HepG2 (cell line): ENCODE measurements at regions not wholly inside any gene's neighbourhood (a gene's known extent, or its start where the extent isn't known, plus 50 kb on each side); places are given as distances from the start of the nearest gene placed in this dataset.

ENCODE experiments used
- ATAC-seq: fragments of 200-7000 bp; cut with Tn5 transposase; 3 replicates; pipeline ENCODE4 v1.9.1; 2020; ENCODE audit warnings: mild to moderate bottlenecking, moderate library complexity
- BruUV-seq: library from RNA; stranded (reverse); fragments of 400-500 nt; replicated peaks from 2 replicates; lab custom pipeline; 2021; lab: Mats Ljungman, UMichigan
- CTCF ChIA-PET: fragments of 300-600 bp; formaldehyde crosslinking; extraction: SDS; loops from one replicate; lab custom pipeline; 2021; ENCODE audit warnings: low total read pairs, inconsistent platforms, low intra/inter-chr PET ratio; lab: Yijun Ruan, JAX
- POLR2A ChIA-PET: fragments of 350-600 bp; sonication (Branson Sonifier 250); formaldehyde crosslinking; loops from one replicate; lab custom pipeline; 2020; ENCODE audit warnings: antibody characterized with exemption, inconsistent platforms; lab: Yijun Ruan, JAX
- DNase-seq: peaks from one replicate; pipeline ENCODE4 v3.0.0-alpha.2; 2015; ENCODE audit warnings: low spot score
- FAIRE-seq: peaks from 3 replicates; lab custom pipeline; 2011; peaks lifted over from hg19 to GRCh38; lab: Jason Lieb, UNC
- H2AFZ ChIP-seq: one replicate; pipeline ENCODE4 v1.6.1; 2011; ENCODE audit warnings: low read length, inconsistent platforms
- H3K27ac ChIP-seq: fragments of 300-600 bp; 3 replicates; pipeline ENCODE4 v1.8.0; 2011; ENCODE audit warnings: mixed run types, mild to moderate bottlenecking, mixed read lengths, low read length, inconsistent platforms; ENCODE audit not compliant: insufficient read depth; ENCODE audit errors: extremely low read length
- H3K27me3 ChIP-seq, 2 experiments: fragments of 200-600 bp in 1 of 2; 2 replicates in 1 of 2; 3 replicates in 1 of 2; pipeline versions ENCODE4 v1.6.0 to v1.8.0; 2011; ENCODE audit warnings: low read length in 2 of 2, mild to moderate bottlenecking in 2 of 2, moderate library complexity in 2 of 2, inconsistent platforms in 1 of 2; ENCODE audit not compliant: insufficient read depth in 2 of 2, control insufficient read depth in 1 of 2
- H3K36me3 ChIP-seq, 2 experiments: fragments of 200-600 bp in 1 of 2; replicated peaks in 1 of 2; 2 replicates in 1 of 2; 3 replicates in 1 of 2; pipeline versions ENCODE4 v1.5.1 to v1.8.0; 2011; ENCODE audit warnings: low read length in 2 of 2, inconsistent platforms in 1 of 2; ENCODE audit not compliant: insufficient read depth in 2 of 2, control insufficient read depth in 1 of 2
- H3K4me1 ChIP-seq: 2 replicates; pipeline ENCODE4 v1.5.1; 2012; ENCODE audit warnings: low read length, inconsistent platforms; ENCODE audit not compliant: insufficient read depth
- H3K4me2 ChIP-seq: 2 replicates; pipeline ENCODE4 v1.6.0; 2011; ENCODE audit warnings: low read depth, low read length, inconsistent platforms
- H3K4me3 ChIP-seq, 3 experiments: fragments of 200-600 bp in 1 of 3; sonication (generic), shearing (Covaris generic) in 1 of 3; replicated peaks in 1 of 3; 2 replicates each; pipeline ENCODE4 v1.5.1; 2011 to 2016; ENCODE audit warnings: low read length in 3 of 3, inconsistent platforms in 2 of 3, low read depth in 2 of 3, mild to moderate bottlenecking in 2 of 3, control low read depth in 1 of 3, mixed read lengths in 1 of 3; ENCODE audit not compliant: insufficient read depth in 1 of 3
- H3K79me2 ChIP-seq: one replicate; pipeline ENCODE4 v1.6.1; 2011; ENCODE audit warnings: low read length, inconsistent platforms; ENCODE audit not compliant: insufficient read depth
- H3K9ac ChIP-seq: 2 replicates; pipeline ENCODE4 v1.6.0; 2011; ENCODE audit warnings: mild to moderate bottlenecking, low read depth, low read length, inconsistent platforms; ENCODE audit not compliant: insufficient read depth
- H3K9me3 ChIP-seq: 2 replicates; pipeline ENCODE4 v1.5.1; 2012; ENCODE audit warnings: mild to moderate bottlenecking, low read length
- H4K20me1 ChIP-seq: 2 replicates; pipeline ENCODE4 v1.6.0; 2011; ENCODE audit warnings: inconsistent platforms, mild to moderate bottlenecking, low read length, moderate library complexity; ENCODE audit not compliant: insufficient read depth
- FOXP1 ChIP-seq, 2 experiments: fragments of 450-650 bp in 1 of 2; IDR thresholded peaks; 2 replicates each; pipeline ENCODE4 v1.6.1; 2017 to 2018; ENCODE audit warnings: antibody characterized with exemption in 1 of 2
- GATAD1 ChIP-seq: IDR thresholded peaks from 2 replicates; pipeline ENCODE4 v1.6.1; 2016; ENCODE audit warnings: missing genetic modification reagents, missing compliant biosample characterization
- MBD4 ChIP-seq: IDR thresholded peaks from 2 replicates; pipeline ENCODE4 v1.6.1; 2012; ENCODE audit warnings: low read length, inconsistent platforms, borderline replicate concordance
- NAIF1 ChIP-seq: sonication (generic); formaldehyde crosslinking; IDR thresholded peaks from 2 replicates; pipeline ENCODE4 v1.5.0; 2020; ENCODE audit warnings: mild to moderate bottlenecking, missing genetic modification reagents, borderline replicate concordance
- NR2F1 ChIP-seq, 2 experiments: fragments of 450-650 bp in 1 of 2; formaldehyde crosslinking in 1 of 2; IDR thresholded peaks; 2 replicates each; pipeline versions ENCODE4 v1.5.0 to v1.6.1; 2016 to 2020; ENCODE audit warnings: mild to moderate bottlenecking in 1 of 2, missing compliant biosample characterization in 1 of 2, missing genetic modification reagents in 1 of 2, moderate library complexity in 1 of 2
- YEATS2 ChIP-seq: sonication (generic); formaldehyde crosslinking; IDR thresholded peaks from 2 replicates; pipeline ENCODE4 v1.4.0; 2020; ENCODE audit warnings: missing genetic modification reagents, borderline replicate concordance
- ZFP36L2 ChIP-seq: sonication (generic); formaldehyde crosslinking; IDR thresholded peaks from 2 replicates; pipeline ENCODE4 v1.4.0; 2020; ENCODE audit warnings: missing genetic modification reagents
- ZNF138 ChIP-seq: sonication (generic); formaldehyde crosslinking; IDR thresholded peaks from 2 replicates; pipeline ENCODE4 v1.5.0; 2020; ENCODE audit warnings: mild to moderate bottlenecking, low read depth, missing genetic modification reagents
- ZNF367 ChIP-seq: sonication (generic); formaldehyde crosslinking; IDR thresholded peaks from 2 replicates; pipeline ENCODE4 v1.4.0; 2020; ENCODE audit warnings: missing genetic modification reagents, borderline replicate concordance
- ZNF598 ChIP-seq: sonication (generic); formaldehyde crosslinking; IDR thresholded peaks from 2 replicates; pipeline ENCODE4 v1.5.1; 2020; ENCODE audit warnings: mild to moderate bottlenecking, missing genetic modification reagents, borderline replicate concordance
- ZNF747 ChIP-seq: sonication (generic); formaldehyde crosslinking; IDR thresholded peaks from 2 replicates; pipeline ENCODE4 v1.8.1; 2023; ENCODE audit warnings: missing genetic modification reagents, mild to moderate bottlenecking, borderline replicate concordance
- ZNF777 ChIP-seq: sonication (generic); formaldehyde crosslinking; IDR thresholded peaks from 2 replicates; pipeline ENCODE4 v1.4.0; 2020; ENCODE audit warnings: missing genetic modification reagents
- ZNF878 ChIP-seq: sonication (generic); formaldehyde crosslinking; IDR thresholded peaks from 2 replicates; pipeline ENCODE4 v1.8.1; 2023; ENCODE audit warnings: mild to moderate bottlenecking, missing genetic modification reagents, moderate library complexity
- WGBS: methylation state at CpG from one replicate; pipeline ENCODE4 v1.1.6; 2017; ENCODE audit warnings: low lambda C conversion rate; 5-methylcytosine and 5-hydroxymethylcytosine counted together
- in situ Hi-C: cut with HindIII; loops from 2 replicates; pipeline ENCODE4 v1.10.0; 2017; ENCODE audit warnings: low pct_unique_long_range_greater_than_20kb; ENCODE audit not compliant: extremely low pct_ligation_motif_present
- intact Hi-C: fragments of 100-400 bp; cut with micrococcal nuclease; formaldehyde crosslinking; loops from one replicate; pipeline ENCODE4 v1.10.0; 2022; ENCODE audit not compliant: unreplicated experiment
- TF ChIP-seq, protein P1 (sequence below): sonication (generic); formaldehyde crosslinking; IDR thresholded peaks from 2 replicates; pipeline ENCODE4 v1.5.0; 2020; ENCODE audit warnings: missing genetic modification reagents, mild to moderate bottlenecking, borderline replicate concordance
- TF ChIP-seq, protein P2 (sequence below): sonication (generic); formaldehyde crosslinking; IDR thresholded peaks from 2 replicates; pipeline ENCODE4 v1.8.0; 2022; ENCODE audit warnings: mild to moderate bottlenecking, missing genetic modification reagents; ENCODE audit not compliant: insufficient replicate concordance

DNA sequence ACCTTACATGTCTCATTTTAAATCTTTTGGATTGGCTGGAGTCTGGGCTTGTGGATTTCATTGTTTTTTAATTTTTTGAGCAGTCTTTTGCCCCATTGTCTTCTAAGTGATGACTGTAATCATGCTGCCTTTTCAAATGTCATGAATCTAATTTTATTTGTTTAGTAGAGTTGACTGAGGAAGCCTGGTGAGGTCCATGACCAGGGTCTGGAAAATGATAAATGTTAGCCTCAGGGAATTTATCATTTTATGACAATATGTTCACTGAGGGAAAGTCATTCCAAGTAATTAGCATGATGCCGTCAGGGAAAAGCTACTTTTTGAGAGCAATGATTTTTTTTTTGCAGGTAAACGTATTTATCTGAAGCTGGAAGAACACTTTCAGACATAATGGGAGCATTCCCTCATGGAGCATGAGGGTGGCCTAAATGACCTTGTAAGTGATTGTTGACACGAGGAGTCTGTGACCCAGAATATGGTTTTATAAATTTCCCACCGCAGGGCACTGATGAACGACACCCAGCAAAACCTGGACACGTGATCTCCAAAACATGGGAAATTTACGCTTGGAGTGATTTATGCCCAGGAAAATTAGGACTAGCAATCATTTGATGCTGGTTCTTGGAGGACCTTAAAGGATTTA is 155.3 kb upstream of the NABP1 start:
- H3K4me3 ChIP-seq, result no peak overlapping the region
- ChIA-PET CTCF (interaction anchor here (2.6 to 2.8 kb wide), 2 partner anchors 304 to 357 kb away, joined by 22 to 29 read pairs; no protein-coding TSS in a partner anchor), POLR2A (no interaction called here)
- H3K27me3 ChIP-seq, result peaks cover 0 to 11% of the 10 kb centered on the region in 2 experiments; a peak in 2 of 5 replicates
- no peak overlapping the region for H3K4me2 ChIP-seq
- no peaks in the 10 kb centered on the region for H3K9me3 ChIP-seq
- WGBS, result 24% methylated on average over 7 of the region's 7 CpGs
- no peak overlapping the region for H3K27ac ChIP-seq
- no peaks in the 10 kb centered on the region for H3K4me1 ChIP-seq
- H3K9ac ChIP-seq, result no peak overlapping the region
- DNase-seq (no peak), FAIRE-seq (no peak), ATAC-seq (no peak)
- intact Hi-C loops (no loop called here), in situ Hi-C loops (loop anchor here (5.0 to 25.0 kb wide), 3 partner anchors 300 to 460 kb away; no protein-coding TSS in a partner anchor)
- H3K79me2 ChIP-seq, result no peaks in the 10 kb centered on the region
- H2AFZ ChIP-seq, result no peak overlapping the region
- H3K36me3 ChIP-seq, result no peaks in the 10 kb centered on the region
- H4K20me1 ChIP-seq, result no peaks in the 10 kb centered on the region
- TF ChIP-seq NR2F1 (CRISPR knock-in tag; IDR thresholded peaks at IDR 0.05) (no peak), ZNF747 (CRISPR knock-in tag) (no peak), NAIF1 (CRISPR knock-in tag) (no peak), ZNF367 (CRISPR knock-in tag) (no peak), ZNF878 (no peak), MBD4 (no peak), GATAD1 (CRISPR knock-in tag) (no peak), ZFP36L2 (no peak), FOXP1 (IDR thresholded peaks at IDR 0.05) (no peak), FOXP1 (CRISPR knock-in tag; IDR thresholded peaks at IDR 0.05) (no peak), ZNF138 (CRISPR knock-in tag) (no peak), ZNF598 (no peak), ZNF777 (CRISPR knock-in tag) (no peak), YEATS2 (CRISPR knock-in tag) (no peak)
- TF ChIP-seq, protein P1, sequence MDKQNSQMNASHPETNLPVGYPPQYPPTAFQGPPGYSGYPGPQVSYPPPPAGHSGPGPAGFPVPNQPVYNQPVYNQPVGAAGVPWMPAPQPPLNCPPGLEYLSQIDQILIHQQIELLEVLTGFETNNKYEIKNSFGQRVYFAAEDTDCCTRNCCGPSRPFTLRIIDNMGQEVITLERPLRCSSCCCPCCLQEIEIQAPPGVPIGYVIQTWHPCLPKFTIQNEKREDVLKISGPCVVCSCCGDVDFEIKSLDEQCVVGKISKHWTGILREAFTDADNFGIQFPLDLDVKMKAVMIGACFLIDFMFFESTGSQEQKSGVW (CRISPR knock-in tag), result no peak
- TF ChIP-seq, protein P2, sequence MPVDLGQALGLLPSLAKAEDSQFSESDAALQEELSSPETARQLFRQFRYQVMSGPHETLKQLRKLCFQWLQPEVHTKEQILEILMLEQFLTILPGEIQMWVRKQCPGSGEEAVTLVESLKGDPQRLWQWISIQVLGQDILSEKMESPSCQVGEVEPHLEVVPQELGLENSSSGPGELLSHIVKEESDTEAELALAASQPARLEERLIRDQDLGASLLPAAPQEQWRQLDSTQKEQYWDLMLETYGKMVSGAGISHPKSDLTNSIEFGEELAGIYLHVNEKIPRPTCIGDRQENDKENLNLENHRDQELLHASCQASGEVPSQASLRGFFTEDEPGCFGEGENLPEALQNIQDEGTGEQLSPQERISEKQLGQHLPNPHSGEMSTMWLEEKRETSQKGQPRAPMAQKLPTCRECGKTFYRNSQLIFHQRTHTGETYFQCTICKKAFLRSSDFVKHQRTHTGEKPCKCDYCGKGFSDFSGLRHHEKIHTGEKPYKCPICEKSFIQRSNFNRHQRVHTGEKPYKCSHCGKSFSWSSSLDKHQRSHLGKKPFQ, result no peak
- no TSS peak for BruUV-seq
